ENCODE measurements at regions not wholly inside any gene's neighbourhood (a gene's known extent, or its start where the extent isn't known, plus 50 kb on each side); places are given as distances from the start of the nearest gene placed in this dataset.

- Mint-ChIP-seq H3K27ac (no peak overlapping the region), H3K9me3 (peaks cover 28% of the 10 kb centered on the region), H3K36me3 (no peaks in the 10 kb centered on the region), H3K4me3 (no peak overlapping the region), H3K4me1 (no peaks in the 10 kb centered on the region), H3K27me3 (ENCODE audit: low read depth) (no peaks in the 10 kb centered on the region; the same call in none of the 2 replicates)
- POLR2A ChIA-PET, result interaction anchor here (0.8 kb wide), 1 partner anchor 22 kb away, joined by 3 read pairs; no protein-coding TSS in a partner anchor
- no peak for TF ChIP-seq MYBL2 (CRISPR knock-in tag; IDR thresholded peaks at IDR 0.05)
- TF ChIP-seq SMAD4 (CRISPR knock-in tag; IDR thresholded peaks at IDR 0.05), result no peak
- no peak for TF ChIP-seq HMGXB4 (CRISPR knock-in tag; IDR thresholded peaks at IDR 0.05)
- TF ChIP-seq ZNF263 (CRISPR knock-in tag; IDR thresholded peaks at IDR 0.05; ENCODE audit: low read depth), result no peak
- TF ChIP-seq ZMAT4 (CRISPR knock-in tag; IDR thresholded peaks at IDR 0.05), result no peak
- TF ChIP-seq ZNF423 (CRISPR knock-in tag; IDR thresholded peaks at IDR 0.05), result no peak
- TF ChIP-seq ZNF121 (CRISPR knock-in tag; IDR thresholded peaks at IDR 0.05), result no peak
- no peak for TF ChIP-seq TCF7 (CRISPR knock-in tag; IDR thresholded peaks at IDR 0.05; ENCODE audit: low read depth)
- no peak for TF ChIP-seq SOX15 (CRISPR knock-in tag; IDR thresholded peaks at IDR 0.05)
- no peak for TF ChIP-seq SP1 (CRISPR knock-in tag; conservative IDR thresholded peaks at IDR 0.05)
- no peak for TF ChIP-seq PRDM15 (CRISPR knock-in tag; IDR thresholded peaks at IDR 0.05)
- no peak for TF ChIP-seq FOXP1 (CRISPR knock-in tag; IDR thresholded peaks at IDR 0.05; ENCODE audit: borderline replicate concordance)
- no peak for TF ChIP-seq FOXP4 (CRISPR knock-in tag; IDR thresholded peaks at IDR 0.05)
- no peak for TF ChIP-seq ZBTB43 (CRISPR knock-in tag; IDR thresholded peaks at IDR 0.05)
- no peak for TF ChIP-seq ZNF416 (CRISPR knock-in tag; IDR thresholded peaks at IDR 0.05)
- TF ChIP-seq CDX4 (CRISPR knock-in tag; IDR thresholded peaks at IDR 0.05; ENCODE audit: borderline replicate concordance), result no peak
- TF ChIP-seq E2F5 (CRISPR knock-in tag; IDR thresholded peaks at IDR 0.05), result no peak
- DNase-seq (ENCODE audit: low spot score) (no peak), ATAC-seq (no peak)
- CTCF ChIA-PET, result no interaction called here
Measured at GRCh38 chr4:72797486-72797885, 228.5 kb upstream of the ADAMTS3 start.

Measured in WTC11 (cell line).